Hypothalamus (tissue), 51 donors: ENCODE measurements at regions not wholly inside any gene's neighbourhood (a gene's known extent, or its start where the extent isn't known, plus 50 kb on each side); places are given as distances from the start of the nearest gene placed in this dataset.

Source experiments
- DNase-seq, 51 donors: peaks; one replicate each; lab custom pipeline; 2025; lab: John Stamatoyannopoulos, UW

DNA sequence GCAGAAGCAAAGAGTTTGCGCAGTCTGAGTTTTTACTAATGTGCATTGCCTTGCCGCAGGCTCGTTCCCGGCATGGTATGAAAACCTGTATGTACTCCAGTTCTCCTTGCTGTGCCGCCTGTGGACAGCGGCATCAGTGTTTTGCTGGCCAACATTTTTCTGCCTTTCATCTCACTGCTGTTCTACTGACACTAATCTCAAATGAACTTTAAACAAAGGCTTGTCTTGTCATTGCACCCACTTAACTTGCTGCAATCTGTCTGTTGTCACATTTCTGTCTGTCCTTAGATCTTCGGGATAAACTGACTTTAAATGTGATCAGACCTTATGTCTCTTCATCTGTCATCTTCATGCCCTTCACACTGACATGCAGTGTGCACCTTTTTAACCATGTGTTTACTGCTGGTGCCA lies 71.7 kb upstream of the ZNRF2 start:
- peak in 2 of 51 donors; percentile 13 to 16 for DNase-seq

DNA sequence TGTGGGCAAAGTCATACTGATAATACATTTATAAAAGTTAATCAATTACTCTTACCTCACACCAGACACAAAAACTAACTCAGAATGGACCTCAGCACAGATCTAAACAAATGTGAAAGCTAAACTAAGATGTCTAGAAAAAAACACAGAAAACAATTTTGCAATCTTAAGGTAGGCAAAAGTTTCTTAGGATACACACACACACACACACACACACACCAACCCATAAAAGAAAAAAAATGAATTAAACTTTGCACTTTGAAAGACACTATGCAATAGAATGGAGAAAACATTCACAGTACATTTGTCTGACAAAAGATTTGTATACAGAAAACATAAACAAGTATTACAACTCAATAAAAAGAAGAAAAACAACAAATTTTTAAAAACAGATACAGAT lies 70.8 kb upstream of the ZNRF2 start:
- DNase-seq = no peak

DNA sequence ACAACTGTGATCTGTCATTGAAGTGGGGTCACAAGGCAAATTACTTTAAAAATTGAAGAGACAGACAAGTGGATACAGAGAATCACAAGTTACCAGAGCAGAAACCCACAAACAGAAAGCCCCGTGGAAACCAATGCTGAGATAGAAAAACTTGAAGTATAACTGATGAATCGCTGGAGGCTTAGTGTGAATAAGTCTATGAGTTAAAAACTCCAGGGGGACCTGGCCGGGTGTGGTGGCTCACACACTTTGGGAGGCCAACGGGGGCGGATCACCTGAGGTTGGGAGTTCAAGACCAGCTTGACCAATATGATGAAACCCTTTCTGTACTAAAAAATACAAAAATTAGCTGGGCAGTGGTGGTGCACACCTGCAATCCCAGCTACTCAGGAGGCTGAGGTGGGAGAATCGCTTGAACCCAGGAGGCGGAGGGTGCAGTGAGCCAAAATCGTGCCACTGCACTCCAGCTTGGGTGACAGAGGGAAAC lies 69.7 kb upstream of the ZNRF2 start:
- no peak for DNase-seq

DNA sequence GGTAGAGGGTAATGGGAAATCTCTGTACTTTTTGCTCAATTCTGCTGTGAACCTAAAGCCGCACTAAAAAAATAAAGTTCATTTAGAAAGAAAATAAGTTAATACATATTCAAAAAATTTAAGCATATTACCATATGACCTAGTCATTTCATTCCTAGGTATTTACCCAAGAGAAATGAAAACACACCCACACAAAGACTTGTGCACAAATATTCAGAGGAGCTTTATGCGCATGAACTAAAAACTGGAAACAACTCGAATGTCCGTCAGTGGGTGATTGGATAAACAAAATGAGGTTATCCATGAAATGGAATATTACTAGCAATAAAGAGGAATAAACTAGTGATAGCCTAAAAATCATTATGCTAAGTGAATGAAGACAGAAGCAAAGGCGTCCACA lies 62.6 kb upstream of the ZNRF2 start:
- DNase-seq = no peak

DNA sequence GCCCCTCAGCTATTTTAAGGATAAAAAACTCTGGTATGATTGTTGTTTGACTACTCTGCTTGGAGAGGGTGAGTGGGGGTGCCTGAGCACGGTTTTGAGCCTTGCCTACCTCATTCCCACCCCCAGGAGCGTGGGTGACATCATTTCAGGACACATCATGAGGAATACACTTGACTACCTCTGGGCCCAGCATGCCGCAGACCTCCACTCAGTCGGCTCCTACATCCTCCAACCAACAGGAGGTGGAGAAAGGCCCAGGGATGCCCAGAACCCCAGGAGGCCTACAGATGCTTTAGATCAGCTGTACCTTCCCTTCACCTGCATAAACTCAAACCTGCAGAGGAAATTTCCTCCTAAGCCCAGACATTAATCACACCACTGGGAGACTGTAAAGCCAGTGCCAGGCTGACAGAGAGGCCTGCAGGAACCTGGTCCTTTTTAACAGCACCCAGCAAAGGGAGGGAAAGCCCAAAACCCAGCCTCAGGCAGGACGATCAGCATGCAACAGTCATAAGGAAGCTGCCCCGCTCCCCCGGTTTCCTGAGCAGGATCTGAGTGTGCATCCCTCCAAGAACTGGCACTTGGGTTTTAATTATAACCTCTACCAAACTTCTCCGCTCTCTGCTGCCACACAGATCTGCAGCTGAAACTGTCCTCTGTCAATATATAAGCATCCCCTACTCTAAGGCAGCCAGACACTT lies 61.7 kb upstream of the ZNRF2 start:
- DNase-seq = peak in 1 of 51 donors; percentile 29

DNA sequence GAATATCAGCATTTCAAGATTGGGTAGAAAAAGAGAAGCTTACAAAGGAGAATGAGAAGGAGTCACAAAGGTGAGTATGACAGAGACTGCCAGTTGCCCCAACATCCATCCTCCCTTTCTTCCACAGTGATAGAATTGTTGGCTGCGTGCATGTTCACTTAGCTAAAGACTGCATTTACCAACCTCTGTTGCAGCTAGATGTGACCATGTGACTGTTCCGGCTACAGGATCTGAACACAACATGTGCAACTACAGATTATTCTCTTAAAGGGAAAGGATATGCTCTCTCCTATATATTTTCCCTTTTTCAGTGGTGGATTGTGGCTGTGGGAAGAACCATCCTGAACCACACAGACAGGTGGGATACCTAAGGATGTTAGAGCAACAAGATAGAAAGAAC lies 60.5 kb upstream of the ZNRF2 start:
- no peak for DNase-seq

DNA sequence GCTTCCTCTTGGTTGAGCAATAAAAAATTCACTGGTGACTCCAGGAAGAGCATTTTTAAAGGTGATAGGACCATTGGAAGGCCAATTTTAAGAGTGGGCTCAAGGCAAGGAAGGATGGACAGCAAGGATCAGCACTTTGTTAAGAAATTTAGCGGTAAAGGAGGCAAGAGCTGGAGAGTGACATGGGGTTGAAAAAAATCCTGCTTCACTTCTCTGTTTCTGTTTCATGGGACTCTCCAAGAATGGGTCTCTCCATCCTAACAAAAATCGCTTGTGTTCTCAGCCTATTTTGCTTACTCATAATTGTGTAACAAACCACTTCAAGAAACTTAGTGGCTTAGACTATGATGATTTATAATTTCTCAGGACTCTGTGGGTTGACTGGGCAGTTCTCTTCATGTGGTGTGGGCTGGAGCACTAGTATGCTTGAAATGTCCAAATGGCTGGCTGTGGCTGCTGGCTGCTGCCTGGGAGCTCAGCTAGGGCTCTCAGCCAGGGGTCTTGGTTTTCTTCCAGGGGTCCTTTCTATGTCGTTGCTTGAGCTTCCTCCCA lies 59.8 kb upstream of the ZNRF2 start:
- no peak for DNase-seq

DNA sequence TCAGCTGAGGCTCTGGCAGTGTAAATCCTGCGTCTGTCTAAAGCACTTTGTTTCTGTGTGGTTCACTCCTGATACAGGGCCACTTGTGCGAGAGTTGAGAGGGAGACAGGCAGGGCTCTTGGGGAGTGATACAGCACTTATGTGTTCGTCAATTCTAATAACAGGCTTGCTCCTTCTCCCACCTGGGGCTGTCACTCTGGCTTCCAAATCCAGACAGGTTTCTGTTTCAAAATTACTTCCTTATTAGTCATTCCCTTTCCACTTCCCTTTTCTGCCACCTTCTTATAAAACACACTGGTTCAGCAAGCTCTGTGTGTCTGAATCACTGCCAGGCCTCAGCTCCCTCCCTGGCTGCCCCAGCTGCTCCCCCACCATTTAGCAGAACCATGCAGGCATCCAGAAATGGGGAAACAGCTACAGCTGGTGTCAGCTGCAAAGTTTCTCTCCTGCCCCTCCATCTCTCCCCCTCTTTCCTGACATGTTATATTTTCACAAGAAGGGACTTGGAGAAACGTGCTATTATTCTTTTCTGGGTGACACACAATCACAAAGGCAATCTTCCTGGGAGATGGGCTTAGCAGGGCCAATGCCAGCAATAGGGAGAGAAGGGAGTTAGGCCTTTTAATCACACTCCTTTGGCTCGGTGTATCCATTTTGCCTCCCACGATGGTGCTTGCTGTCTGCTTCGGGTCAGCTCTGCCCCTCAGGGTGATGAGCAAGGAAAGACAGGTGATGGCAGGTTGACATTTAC lies 58.4 kb upstream of the ZNRF2 start:
- peak in 38 of 51 donors; percentile 4 to 73 (median 45) for DNase-seq

DNA sequence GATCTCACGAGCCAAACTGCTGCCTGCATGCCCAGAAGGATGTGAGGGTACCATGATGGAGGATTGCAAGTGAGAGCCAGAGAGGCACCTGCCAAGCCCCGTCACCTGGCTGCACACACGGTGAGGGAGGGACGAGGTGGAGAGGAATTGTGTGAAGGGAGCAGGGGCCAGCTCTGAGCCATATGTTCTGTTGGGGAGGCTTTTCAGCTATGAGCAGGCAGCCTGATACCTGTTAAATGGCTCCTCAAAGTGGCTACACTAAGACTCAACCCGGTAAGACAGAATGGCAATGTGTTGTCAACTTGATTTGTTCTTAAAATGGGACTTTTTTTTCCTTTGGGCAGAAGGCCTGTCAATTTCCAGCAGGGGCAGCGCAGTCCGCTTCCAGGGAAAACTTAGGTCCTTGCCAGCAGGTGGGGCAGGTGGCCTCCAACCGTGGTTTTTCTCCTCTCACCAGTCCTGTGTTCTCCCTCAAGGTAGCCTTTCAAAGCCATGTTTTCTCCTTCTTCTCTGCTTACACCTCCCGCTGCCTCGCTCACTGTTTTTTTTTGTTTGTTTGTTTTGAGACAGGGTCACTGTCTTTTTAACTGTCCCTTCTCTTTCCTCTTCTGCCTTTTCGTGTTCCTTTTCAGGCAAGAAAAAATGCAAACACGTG lies 57.7 kb upstream of the ZNRF2 start:
- DNase-seq = no peak

DNA sequence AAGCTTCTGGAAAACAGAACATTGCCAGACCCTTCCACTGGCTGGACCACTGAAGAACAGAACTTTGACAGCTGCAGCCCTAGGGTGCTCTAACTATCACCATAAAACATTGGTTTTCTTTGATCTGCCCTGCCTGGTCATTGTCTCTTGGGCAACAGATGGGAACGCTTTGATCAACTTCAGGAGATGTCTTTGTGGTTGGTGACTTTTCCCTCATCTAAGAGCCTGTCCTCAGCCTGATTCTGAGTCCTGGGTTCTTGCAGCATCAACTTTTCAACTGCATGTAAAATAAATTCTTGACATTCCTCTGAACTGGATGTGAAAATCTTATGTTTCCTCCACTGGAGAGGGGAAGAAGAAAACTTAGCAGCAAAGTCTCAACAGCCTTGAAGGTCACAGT lies 53.1 kb upstream of the ZNRF2 start:
- DNase-seq = no peak

DNA sequence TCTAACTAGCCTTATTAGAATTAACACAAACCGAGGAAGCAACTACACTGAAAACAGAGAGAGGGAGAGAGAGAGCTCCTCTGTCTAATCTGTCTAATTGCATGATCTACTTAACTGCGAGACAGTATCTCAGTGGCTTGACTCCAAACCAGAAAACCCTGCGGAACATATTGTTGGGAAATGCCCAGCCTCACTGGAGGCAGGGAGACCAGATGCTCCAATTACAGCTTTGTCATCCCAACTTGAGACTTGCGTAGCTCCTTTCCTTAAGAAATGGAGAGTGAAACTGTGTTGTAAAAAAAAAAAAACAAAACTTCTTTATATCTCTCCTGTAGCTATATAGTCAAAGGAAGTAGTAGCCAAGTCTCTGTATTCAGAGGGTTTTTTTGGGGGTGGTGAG lies 52.0 kb upstream of the ZNRF2 start:
- no peak for DNase-seq
